ENCODE measurements at regions not wholly inside any gene's neighbourhood (a gene's known extent, or its start where the extent isn't known, plus 50 kb on each side); places are given as distances from the start of the nearest gene placed in this dataset.
"Not testable (repeated sequence)": the region's sequence is repeated elsewhere in the genome, so short reads cannot be mapped to it uniquely, and the experiment has no call there.

GRCh38 chr16:33980736-33981135 is 521.3 kb downstream of the TP53TG3F start:
- dilution Hi-C loops (cut with MboI; ENCODE audit: extremely low pct_ligation_motif_present, low sequenced_read_pairs); H2AFZ ChIP-seq (ENCODE audit: low read depth, low read length); H4K20me1 ChIP-seq (replicated peaks; ENCODE audit: control insufficient read depth, extremely low read depth, insufficient read depth, low read length); DNase-seq (ENCODE audit: low read depth, low spot score); BruUV-seq (replicated peaks); H3K9me3 ChIP-seq (replicated peaks; ENCODE audit: control insufficient read depth, insufficient read depth, low read length); H3K27me3 ChIP-seq (ENCODE audit: control insufficient read depth in 2 of 2, insufficient read depth in 2 of 2, low read length in 2 of 2); H3K4me3 ChIP-seq (replicated peaks in 1 of 3; ENCODE audit: insufficient read depth in 1 of 3, low read depth in 1 of 3, low read length in 3 of 3); H3K79me2 ChIP-seq (ENCODE audit: control insufficient read depth, insufficient read depth, low read length); intact Hi-C loops (cut with micrococcal nuclease); H3K4me2 ChIP-seq (ENCODE audit: insufficient read depth, low read length); CTCF ChIA-PET; FAIRE-seq; H3K4me1 ChIP-seq (ENCODE audit: control insufficient read depth, extremely low read depth, insufficient read depth, low read length); H3K9me1 ChIP-seq (replicated peaks; ENCODE audit: control insufficient read depth, extremely low read depth, insufficient read depth, low read length); POLR2A ChIA-PET; H3K27ac ChIP-seq (ENCODE audit: insufficient read depth, low read depth, low read length); H3K36me3 ChIP-seq (ENCODE audit: control insufficient read depth in 2 of 2, extremely low read depth in 1 of 2, insufficient read depth in 2 of 2, low read length in 2 of 2); H3K9ac ChIP-seq (replicated peaks; ENCODE audit: extremely low read depth, insufficient read depth, low read length): not testable (repeated sequence)

- H2AFZ ChIP-seq (ENCODE audit: low read depth, low read length); H3K4me2 ChIP-seq (ENCODE audit: insufficient read depth, low read length); H3K4me1 ChIP-seq (ENCODE audit: control insufficient read depth, extremely low read depth, insufficient read depth, low read length); H3K79me2 ChIP-seq (ENCODE audit: control insufficient read depth, insufficient read depth, low read length); dilution Hi-C loops (cut with MboI; ENCODE audit: extremely low pct_ligation_motif_present, low sequenced_read_pairs); H4K20me1 ChIP-seq (replicated peaks; ENCODE audit: control insufficient read depth, extremely low read depth, insufficient read depth, low read length); H3K9me1 ChIP-seq (replicated peaks; ENCODE audit: control insufficient read depth, extremely low read depth, insufficient read depth, low read length); H3K36me3 ChIP-seq (ENCODE audit: control insufficient read depth in 2 of 2, extremely low read depth in 1 of 2, insufficient read depth in 2 of 2, low read length in 2 of 2); intact Hi-C loops (cut with micrococcal nuclease); H3K4me3 ChIP-seq (replicated peaks in 1 of 3; ENCODE audit: insufficient read depth in 1 of 3, low read depth in 1 of 3, low read length in 3 of 3); BruUV-seq (replicated peaks); POLR2A ChIA-PET; H3K27me3 ChIP-seq (ENCODE audit: control insufficient read depth in 2 of 2, insufficient read depth in 2 of 2, low read length in 2 of 2); CTCF ChIA-PET; H3K9ac ChIP-seq (replicated peaks; ENCODE audit: extremely low read depth, insufficient read depth, low read length); FAIRE-seq; DNase-seq (ENCODE audit: low read depth, low spot score); H3K9me3 ChIP-seq (replicated peaks; ENCODE audit: control insufficient read depth, insufficient read depth, low read length); H3K27ac ChIP-seq (ENCODE audit: insufficient read depth, low read depth, low read length): not testable (repeated sequence)
Observed at GRCh38 chr16:33984428-33984827, 525.0 kb downstream of the TP53TG3F start.

- BruUV-seq (replicated peaks); POLR2A ChIA-PET; H3K9ac ChIP-seq (replicated peaks; ENCODE audit: extremely low read depth, insufficient read depth, low read length); H3K36me3 ChIP-seq (ENCODE audit: control insufficient read depth in 2 of 2, extremely low read depth in 1 of 2, insufficient read depth in 2 of 2, low read length in 2 of 2); intact Hi-C loops (cut with micrococcal nuclease); H3K27ac ChIP-seq (ENCODE audit: insufficient read depth, low read depth, low read length); H3K27me3 ChIP-seq (ENCODE audit: control insufficient read depth in 2 of 2, insufficient read depth in 2 of 2, low read length in 2 of 2); DNase-seq (ENCODE audit: low read depth, low spot score); H3K4me1 ChIP-seq (ENCODE audit: control insufficient read depth, extremely low read depth, insufficient read depth, low read length); H3K9me1 ChIP-seq (replicated peaks; ENCODE audit: control insufficient read depth, extremely low read depth, insufficient read depth, low read length); FAIRE-seq; H4K20me1 ChIP-seq (replicated peaks; ENCODE audit: control insufficient read depth, extremely low read depth, insufficient read depth, low read length); H3K79me2 ChIP-seq (ENCODE audit: control insufficient read depth, insufficient read depth, low read length); H3K4me2 ChIP-seq (ENCODE audit: insufficient read depth, low read length); H3K4me3 ChIP-seq (replicated peaks in 1 of 3; ENCODE audit: insufficient read depth in 1 of 3, low read depth in 1 of 3, low read length in 3 of 3); dilution Hi-C loops (cut with MboI; ENCODE audit: extremely low pct_ligation_motif_present, low sequenced_read_pairs); H2AFZ ChIP-seq (ENCODE audit: low read depth, low read length); CTCF ChIA-PET; H3K9me3 ChIP-seq (replicated peaks; ENCODE audit: control insufficient read depth, insufficient read depth, low read length): not testable (repeated sequence)
Observed at GRCh38 chr16:33986521-33986920, 527.1 kb downstream of the TP53TG3F start.

- H3K9ac ChIP-seq (replicated peaks; ENCODE audit: extremely low read depth, insufficient read depth, low read length); H3K27ac ChIP-seq (ENCODE audit: insufficient read depth, low read depth, low read length); BruUV-seq (replicated peaks); intact Hi-C loops (cut with micrococcal nuclease); FAIRE-seq; H3K36me3 ChIP-seq (ENCODE audit: control insufficient read depth in 2 of 2, extremely low read depth in 1 of 2, insufficient read depth in 2 of 2, low read length in 2 of 2); H3K4me2 ChIP-seq (ENCODE audit: insufficient read depth, low read length); dilution Hi-C loops (cut with MboI; ENCODE audit: extremely low pct_ligation_motif_present, low sequenced_read_pairs); DNase-seq (ENCODE audit: low read depth, low spot score); H3K9me1 ChIP-seq (replicated peaks; ENCODE audit: control insufficient read depth, extremely low read depth, insufficient read depth, low read length); POLR2A ChIA-PET; H3K4me3 ChIP-seq (replicated peaks in 1 of 3; ENCODE audit: insufficient read depth in 1 of 3, low read depth in 1 of 3, low read length in 3 of 3); H2AFZ ChIP-seq (ENCODE audit: low read depth, low read length); H3K9me3 ChIP-seq (replicated peaks; ENCODE audit: control insufficient read depth, insufficient read depth, low read length); H3K4me1 ChIP-seq (ENCODE audit: control insufficient read depth, extremely low read depth, insufficient read depth, low read length); H3K27me3 ChIP-seq (ENCODE audit: control insufficient read depth in 2 of 2, insufficient read depth in 2 of 2, low read length in 2 of 2); H4K20me1 ChIP-seq (replicated peaks; ENCODE audit: control insufficient read depth, extremely low read depth, insufficient read depth, low read length); CTCF ChIA-PET; H3K79me2 ChIP-seq (ENCODE audit: control insufficient read depth, insufficient read depth, low read length): not testable (repeated sequence)
Observed at GRCh38 chr16:33987348-33987963, 528.0 kb downstream of the TP53TG3F start.

Measured in endothelial cell of umbilical vein (primary cell).